ENCODE measurements at regions not wholly inside any gene's neighbourhood (a gene's known extent, or its start where the extent isn't known, plus 50 kb on each side); places are given as distances from the start of the nearest gene placed in this dataset.
"Not testable (repeated sequence)": the region's sequence is repeated elsewhere in the genome, so short reads cannot be mapped to it uniquely, and the experiment has no call there.

DNA sequence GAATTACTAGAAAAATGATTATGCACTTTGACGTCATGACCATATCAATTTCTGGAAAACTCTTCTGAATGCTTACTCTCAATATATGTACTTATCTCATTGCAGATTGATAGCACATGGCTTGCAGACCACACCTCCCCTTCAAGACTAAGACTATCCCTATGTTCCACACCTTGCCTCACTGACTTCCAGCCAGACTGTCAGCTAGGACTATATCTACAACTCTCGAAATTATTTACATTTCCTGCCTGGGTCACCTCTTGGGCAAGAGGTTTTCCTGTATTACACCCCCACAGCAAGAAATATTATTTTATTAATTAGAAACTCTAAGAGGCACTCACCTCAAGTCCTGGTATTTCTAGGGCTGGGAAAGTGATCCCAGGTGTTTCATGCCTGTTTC, 236.6 kb downstream of the CYRIA start:
- no peak for DNase-seq (ENCODE audit: low read depth)
- TF ChIP-seq, protein P1, sequence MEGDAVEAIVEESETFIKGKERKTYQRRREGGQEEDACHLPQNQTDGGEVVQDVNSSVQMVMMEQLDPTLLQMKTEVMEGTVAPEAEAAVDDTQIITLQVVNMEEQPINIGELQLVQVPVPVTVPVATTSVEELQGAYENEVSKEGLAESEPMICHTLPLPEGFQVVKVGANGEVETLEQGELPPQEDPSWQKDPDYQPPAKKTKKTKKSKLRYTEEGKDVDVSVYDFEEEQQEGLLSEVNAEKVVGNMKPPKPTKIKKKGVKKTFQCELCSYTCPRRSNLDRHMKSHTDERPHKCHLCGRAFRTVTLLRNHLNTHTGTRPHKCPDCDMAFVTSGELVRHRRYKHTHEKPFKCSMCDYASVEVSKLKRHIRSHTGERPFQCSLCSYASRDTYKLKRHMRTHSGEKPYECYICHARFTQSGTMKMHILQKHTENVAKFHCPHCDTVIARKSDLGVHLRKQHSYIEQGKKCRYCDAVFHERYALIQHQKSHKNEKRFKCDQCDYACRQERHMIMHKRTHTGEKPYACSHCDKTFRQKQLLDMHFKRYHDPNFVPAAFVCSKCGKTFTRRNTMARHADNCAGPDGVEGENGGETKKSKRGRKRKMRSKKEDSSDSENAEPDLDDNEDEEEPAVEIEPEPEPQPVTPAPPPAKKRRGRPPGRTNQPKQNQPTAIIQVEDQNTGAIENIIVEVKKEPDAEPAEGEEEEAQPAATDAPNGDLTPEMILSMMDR (IDR thresholded peaks at IDR 0.05; ENCODE audit: low read depth, low read length, missing control alignments) = no peak
- H3K4me3 ChIP-seq (ENCODE audit: low read depth, low read length) = no peak overlapping the region

DNA sequence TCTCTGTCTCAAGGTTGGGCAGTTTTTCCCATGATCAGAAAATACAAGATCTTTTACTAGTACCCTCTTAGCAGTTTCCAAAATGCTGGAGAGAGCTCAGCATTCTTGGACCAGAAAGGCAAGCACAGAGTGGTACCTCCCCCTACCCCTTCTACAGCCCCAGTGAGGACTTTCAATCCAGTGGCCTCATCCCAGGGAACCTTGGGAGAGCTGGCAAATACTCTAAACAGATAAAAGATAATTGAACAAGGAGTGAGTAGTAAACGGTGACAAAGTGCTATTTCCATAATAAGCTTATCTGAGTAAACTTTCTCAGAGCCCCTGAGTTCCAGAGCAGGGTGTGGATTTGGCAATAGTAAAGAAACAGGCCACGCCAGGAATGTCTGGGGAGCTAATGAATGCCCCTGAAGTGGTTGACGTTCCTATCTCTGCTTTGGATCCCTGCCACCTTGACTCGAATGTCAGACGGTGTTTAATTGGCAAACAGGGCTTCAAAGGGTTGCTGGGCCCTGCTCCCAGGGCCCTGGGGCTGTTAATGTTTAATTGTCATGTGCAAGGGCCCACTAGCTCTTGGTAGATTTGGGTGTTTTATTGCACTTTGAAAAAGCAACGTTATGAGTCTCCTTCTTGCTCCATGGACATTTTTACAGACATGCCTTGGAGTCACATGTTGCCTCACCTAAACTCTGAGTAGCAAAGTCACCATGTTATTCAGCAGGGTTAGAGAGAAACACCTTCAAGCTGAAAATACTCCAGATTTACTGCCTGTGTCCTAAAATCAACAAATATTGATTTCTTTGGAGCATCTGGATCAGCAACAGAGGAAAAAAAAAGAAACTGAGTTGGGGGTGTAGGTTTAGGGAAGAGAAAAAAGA, 239.9 kb downstream of the CYRIA start:
- TF ChIP-seq, protein P1 (IDR thresholded peaks at IDR 0.05; ENCODE audit: low read depth, low read length, missing control alignments) = no peak
- no peak overlapping the region for H3K4me3 ChIP-seq (ENCODE audit: low read depth, low read length)
- DNase-seq (ENCODE audit: low read depth) = no peak

DNA sequence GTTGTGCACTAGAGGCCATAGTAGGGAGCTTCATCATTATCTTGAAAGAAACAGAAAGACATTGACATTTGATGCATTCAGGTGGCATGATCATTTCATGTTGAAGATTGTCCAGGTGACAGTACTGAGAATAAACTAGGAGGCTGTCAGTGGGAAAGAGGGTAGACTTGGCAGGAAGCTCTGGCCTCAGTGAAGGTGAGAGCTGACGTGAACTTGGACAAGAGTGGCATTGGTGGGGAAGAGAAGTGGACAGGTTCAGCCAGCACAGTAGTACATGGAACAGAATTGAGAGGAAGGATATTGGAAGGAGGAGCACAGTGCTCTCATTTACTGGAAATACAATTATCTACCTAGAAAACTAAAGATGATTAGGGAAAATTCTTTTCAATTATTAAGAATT, 245.2 kb downstream of the CYRIA start:
- no peak for DNase-seq (ENCODE audit: low read depth)
- TF ChIP-seq, protein P1 (IDR thresholded peaks at IDR 0.05; ENCODE audit: low read depth, low read length, missing control alignments) = no peak
- H3K4me3 ChIP-seq (ENCODE audit: low read depth, low read length) = no peak overlapping the region

DNA sequence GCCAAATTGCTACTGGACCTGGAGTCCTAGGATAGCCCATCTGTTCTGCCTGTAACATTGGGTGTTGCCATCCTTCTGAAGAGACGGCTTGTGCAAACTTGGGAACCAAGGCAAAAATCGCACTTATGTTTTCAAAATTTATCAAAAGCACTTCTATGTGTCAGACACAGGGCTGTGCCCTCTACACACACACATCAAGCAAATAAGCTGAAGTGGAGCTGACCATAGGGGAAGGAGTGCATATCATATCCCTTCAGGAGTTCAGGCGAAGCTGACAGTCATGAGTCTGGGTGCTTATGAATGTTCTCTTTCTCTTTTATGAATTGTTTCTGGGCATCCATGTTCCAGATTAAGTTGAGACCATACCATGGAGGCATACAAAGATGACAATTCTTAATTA, 247.9 kb downstream of the CYRIA start:
- no peak for DNase-seq (ENCODE audit: low read depth)
- TF ChIP-seq, protein P1 (IDR thresholded peaks at IDR 0.05; ENCODE audit: low read depth, low read length, missing control alignments) = no peak
- H3K4me3 ChIP-seq (ENCODE audit: low read depth, low read length) = no peak overlapping the region

DNA sequence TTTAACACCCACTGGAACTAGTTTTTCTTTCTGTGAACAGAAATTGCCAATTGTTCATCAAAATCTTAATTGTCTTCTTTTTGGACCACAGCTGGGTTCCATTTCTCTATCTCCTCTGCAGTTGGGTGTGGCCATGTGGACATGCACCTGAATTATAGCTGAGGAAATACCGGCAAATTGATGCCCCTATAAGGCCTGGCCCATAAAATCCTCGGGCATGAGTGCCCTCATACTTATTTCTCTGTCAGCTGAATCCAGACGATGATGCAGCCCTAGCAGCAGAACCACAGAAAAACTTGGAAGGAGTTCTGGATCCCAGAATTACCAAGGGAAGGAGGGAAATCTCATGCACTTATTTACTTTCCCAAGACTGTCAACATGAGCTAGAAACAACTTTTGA, 249.0 kb downstream of the CYRIA start:
- TF ChIP-seq, protein P1 (IDR thresholded peaks at IDR 0.05; ENCODE audit: low read depth, low read length, missing control alignments) = no peak
- no peak overlapping the region for H3K4me3 ChIP-seq (ENCODE audit: low read depth, low read length)
- no peak for DNase-seq (ENCODE audit: low read depth)

DNA sequence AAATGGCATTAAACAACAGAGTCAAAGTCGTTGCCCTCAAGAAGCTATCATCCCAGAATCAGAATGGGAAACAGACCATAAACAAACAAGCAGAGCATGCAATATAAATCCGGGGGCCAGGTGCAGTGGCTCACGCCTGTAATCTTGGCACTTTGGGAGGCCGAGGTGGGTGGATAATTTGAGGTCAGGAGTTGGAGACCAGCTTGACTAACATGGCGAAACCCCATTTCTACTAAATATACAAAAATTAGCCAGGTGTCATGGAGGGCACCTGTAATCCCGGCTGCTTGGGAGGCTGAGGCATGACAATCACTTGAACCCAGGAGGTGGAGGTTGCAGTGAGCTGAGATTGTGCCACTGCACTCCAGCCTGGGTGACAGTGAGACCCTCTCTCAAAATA, 249.8 kb downstream of the CYRIA start:
- DNase-seq (ENCODE audit: low read depth); H3K4me3 ChIP-seq (ENCODE audit: low read depth, low read length): not testable (repeated sequence)

DNA sequence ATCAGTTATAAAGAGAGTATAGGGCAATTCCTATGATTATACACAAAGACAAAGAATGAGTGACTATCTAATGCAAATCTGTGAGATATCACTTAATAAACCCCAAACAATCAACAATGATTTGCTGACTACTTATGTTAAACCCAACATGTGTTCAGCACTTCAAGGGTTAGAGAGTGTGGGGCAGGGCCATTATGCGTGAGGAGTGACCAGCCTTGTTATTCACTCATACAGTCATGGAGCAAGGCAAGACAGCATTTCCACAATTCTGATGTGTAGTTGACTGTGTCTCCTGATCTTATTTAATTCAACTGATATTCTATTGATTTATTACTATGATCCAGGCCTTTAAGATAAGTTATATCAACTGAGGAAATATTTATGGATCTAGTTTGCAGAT, 251.7 kb downstream of the CYRIA start:
- DNase-seq (ENCODE audit: low read depth) = no peak
- TF ChIP-seq, protein P1 (IDR thresholded peaks at IDR 0.05; ENCODE audit: low read depth, low read length, missing control alignments) = no peak
- no peak overlapping the region for H3K4me3 ChIP-seq (ENCODE audit: low read depth, low read length)

Data from GM12864 (cell line).